Thyroid gland (tissue), 4 donors: ENCODE measurements at regions not wholly inside any gene's neighbourhood (a gene's known extent, or its start where the extent isn't known, plus 50 kb on each side); places are given as distances from the start of the nearest gene placed in this dataset.

ENCODE experiments used
- CTCF ChIP-seq, 6 experiments: fragments of 200-600 bp in 3 of 6; fragments of 450-650 bp in 3 of 6; sonication (generic) in 3 of 6; IDR thresholded peaks; one replicate each; pipeline ENCODE4 v1.5.1; 2016 to 2019; ENCODE audit warnings: antibody characterized with exemption in 6 of 6, mild to moderate bottlenecking in 2 of 6, inconsistent platforms in 1 of 6, moderate library complexity in 1 of 6
- POLR2A ChIP-seq, 2 donors: fragments of 450-650 bp; IDR thresholded peaks; one replicate each; pipeline ENCODE4 v1.6.1; 2017; ENCODE audit warnings: antibody characterized with exemption in 2 of 2, mild to moderate bottlenecking in 2 of 2, moderate library complexity in 1 of 2

- TF ChIP-seq CTCF (IDR thresholded peaks at IDR 0.05) (no peak), POLR2A (IDR thresholded peaks at IDR 0.05) (no peak)
Observed at GRCh38 chr22:47919001-47919441, 1156.6 kb downstream of the TBC1D22A start.
